Adrenal gland (tissue), 5 donors: ENCODE measurements at regions not wholly inside any gene's neighbourhood (a gene's known extent, or its start where the extent isn't known, plus 50 kb on each side); places are given as distances from the start of the nearest gene placed in this dataset.

Experiments
- CTCF ChIP-seq, 6 experiments: fragments of 450-650 bp in 4 of 6; fragments of 200-600 bp in 2 of 6; sonication (generic) in 1 of 6; IDR thresholded peaks; 1 replicate in 5 of 6; 2 replicates in 1 of 6; pipeline versions ENCODE4 v1.5.1 to v1.8.0; 2016 to 2021; ENCODE audit warnings: antibody characterized with exemption in 6 of 6, mild to moderate bottlenecking in 2 of 6, moderate library complexity in 1 of 6
- POLR2A ChIP-seq, 2 donors: fragments of 450-650 bp; IDR thresholded peaks; one replicate each; pipeline ENCODE4 v1.6.1; 2017; ENCODE audit warnings: antibody characterized with exemption in 2 of 2, mild to moderate bottlenecking in 2 of 2, moderate library complexity in 1 of 2
- donor health status: DM: no; HTN: no; CAD: no.

- TF ChIP-seq POLR2A (IDR thresholded peaks at IDR 0.05), result no peak
- TF ChIP-seq CTCF (IDR thresholded peaks at IDR 0.05), result no peak
Measured at GRCh38 chr18:61706276-61706915, 186.4 kb downstream of the RNF152 start.
